B cell (primary cell): ENCODE measurements at regions not wholly inside any gene's neighbourhood (a gene's known extent, or its start where the extent isn't known, plus 50 kb on each side); places are given as distances from the start of the nearest gene placed in this dataset.

ENCODE experiments used
- CTCF ChIP-seq: fragments of 200-600 bp; IDR thresholded peaks from one replicate; pipeline ENCODE4 v1.8.0; 2022; ENCODE audit warnings: antibody characterized with exemption, mild to moderate bottlenecking
- EZH2 ChIP-seq: IDR thresholded peaks from 2 replicates; pipeline ENCODE4 v1.6.1; 2012; ENCODE audit warnings: borderline replicate concordance, low read depth, mild to moderate bottlenecking, moderate library complexity, low read length; ENCODE audit not compliant: insufficient read depth, poor library complexity, severe bottlenecking

- TF ChIP-seq CTCF, result no peak
- no peak for TF ChIP-seq EZH2
Measured at GRCh38 chr1:239811211-239811885, 280.3 kb upstream of the FMN2 start.
